Fibroblast of skin of abdomen (primary cell): ENCODE measurements at regions not wholly inside any gene's neighbourhood (a gene's known extent, or its start where the extent isn't known, plus 50 kb on each side); places are given as distances from the start of the nearest gene placed in this dataset.

Experiments
- DNase-seq: peaks from one replicate; pipeline ENCODE4 v3.0.0-alpha.2; 2013

GRCh38 chr10:1980459-1980858 is 243.1 kb upstream of the ADARB2 start:
- no peak for DNase-seq

- no peak for DNase-seq
Measured at GRCh38 chr10:1978584-1978983, 241.3 kb upstream of the ADARB2 start.

- no peak for DNase-seq
Measured at GRCh38 chr10:1977461-1977860, 240.1 kb upstream of the ADARB2 start.

GRCh38 chr10:1972406-1972805 is 235.1 kb upstream of the ADARB2 start:
- no peak for DNase-seq

GRCh38 chr10:1968257-1969033 is 231.1 kb upstream of the ADARB2 start:
- no peak for DNase-seq

GRCh38 chr10:1966712-1967376 is 229.5 kb upstream of the ADARB2 start:
- DNase-seq = no peak

GRCh38 chr10:1964476-1964875 is 227.2 kb upstream of the ADARB2 start:
- DNase-seq = no peak

GRCh38 chr10:1963341-1963740 is 226.0 kb upstream of the ADARB2 start:
- no peak for DNase-seq

GRCh38 chr10:1961989-1962388 is 224.7 kb upstream of the ADARB2 start:
- DNase-seq = no peak

- DNase-seq = no peak
Measured at GRCh38 chr10:1960982-1961381, 223.7 kb upstream of the ADARB2 start.

- DNase-seq = no peak
Measured at GRCh38 chr10:1957057-1957456, 219.7 kb upstream of the ADARB2 start.

GRCh38 chr10:1954300-1954699 is 217.0 kb upstream of the ADARB2 start:
- no peak for DNase-seq

- DNase-seq = no peak
Measured at GRCh38 chr10:1952126-1953095, 215.1 kb upstream of the ADARB2 start.

- no peak for DNase-seq
Measured at GRCh38 chr10:1950803-1951495, 213.6 kb upstream of the ADARB2 start.

- DNase-seq = no peak
Measured at GRCh38 chr10:1947464-1948003, 210.2 kb upstream of the ADARB2 start.

- DNase-seq = no peak
Measured at GRCh38 chr10:1944487-1944886, 207.2 kb upstream of the ADARB2 start.

- DNase-seq = no peak
Measured at GRCh38 chr10:1942478-1942877, 205.2 kb upstream of the ADARB2 start.

- no peak for DNase-seq
Measured at GRCh38 chr10:1939016-1939415, 201.7 kb upstream of the ADARB2 start.

- DNase-seq = no peak
Measured at GRCh38 chr10:1938317-1938716, 201.0 kb upstream of the ADARB2 start.

GRCh38 chr10:1935912-1936311 is 198.6 kb upstream of the ADARB2 start:
- no peak for DNase-seq

- no peak for DNase-seq
Measured at GRCh38 chr10:1933215-1933614, 195.9 kb upstream of the ADARB2 start.

GRCh38 chr10:1932692-1933094 is 195.4 kb upstream of the ADARB2 start:
- DNase-seq = no peak
